ENCODE measurements at regions not wholly inside any gene's neighbourhood (a gene's known extent, or its start where the extent isn't known, plus 50 kb on each side); places are given as distances from the start of the nearest gene placed in this dataset.

DNA sequence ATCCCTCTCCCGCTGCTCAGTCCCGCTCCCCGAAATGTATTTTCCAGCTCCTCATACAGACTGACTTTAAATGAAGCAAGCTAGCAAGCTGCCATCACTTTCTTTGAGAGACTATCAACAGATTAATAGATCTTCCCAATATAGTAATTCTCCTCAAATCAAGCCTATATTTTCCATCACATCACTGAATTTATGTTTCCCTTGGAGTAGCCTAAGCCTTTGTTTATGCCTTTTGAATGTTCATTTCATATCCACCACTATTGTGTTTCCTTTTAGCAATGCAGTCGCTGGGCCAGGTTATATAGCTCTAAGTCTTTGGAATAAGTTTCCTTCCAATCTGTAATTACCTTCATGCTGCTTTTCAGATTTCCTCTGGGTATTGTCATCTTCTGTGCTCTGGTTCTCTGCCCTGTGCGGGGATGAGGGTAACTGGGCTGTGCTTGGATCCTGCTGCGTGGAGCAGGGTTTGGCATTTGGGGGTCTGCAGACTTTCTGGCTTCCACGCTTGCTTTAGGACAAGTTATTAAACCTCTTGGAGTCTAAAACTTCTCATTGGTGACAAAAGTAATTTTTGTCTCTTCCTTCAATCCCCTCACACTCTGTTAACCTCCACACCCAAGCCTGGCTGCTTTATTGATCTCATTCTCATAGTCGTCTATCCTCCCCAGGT, 256.9 kb downstream of the DLEU7 start:
- no peak for TF ChIP-seq ZFX (IDR thresholded peaks at IDR 0.05; ENCODE audit: borderline replicate concordance)
- TF ChIP-seq, protein P1, sequence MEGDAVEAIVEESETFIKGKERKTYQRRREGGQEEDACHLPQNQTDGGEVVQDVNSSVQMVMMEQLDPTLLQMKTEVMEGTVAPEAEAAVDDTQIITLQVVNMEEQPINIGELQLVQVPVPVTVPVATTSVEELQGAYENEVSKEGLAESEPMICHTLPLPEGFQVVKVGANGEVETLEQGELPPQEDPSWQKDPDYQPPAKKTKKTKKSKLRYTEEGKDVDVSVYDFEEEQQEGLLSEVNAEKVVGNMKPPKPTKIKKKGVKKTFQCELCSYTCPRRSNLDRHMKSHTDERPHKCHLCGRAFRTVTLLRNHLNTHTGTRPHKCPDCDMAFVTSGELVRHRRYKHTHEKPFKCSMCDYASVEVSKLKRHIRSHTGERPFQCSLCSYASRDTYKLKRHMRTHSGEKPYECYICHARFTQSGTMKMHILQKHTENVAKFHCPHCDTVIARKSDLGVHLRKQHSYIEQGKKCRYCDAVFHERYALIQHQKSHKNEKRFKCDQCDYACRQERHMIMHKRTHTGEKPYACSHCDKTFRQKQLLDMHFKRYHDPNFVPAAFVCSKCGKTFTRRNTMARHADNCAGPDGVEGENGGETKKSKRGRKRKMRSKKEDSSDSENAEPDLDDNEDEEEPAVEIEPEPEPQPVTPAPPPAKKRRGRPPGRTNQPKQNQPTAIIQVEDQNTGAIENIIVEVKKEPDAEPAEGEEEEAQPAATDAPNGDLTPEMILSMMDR (IDR thresholded peaks at IDR 0.05): no peak
- no peak overlapping the region for H3K27ac ChIP-seq

GRCh38 chr13:50587115-50587514, 256.4 kb downstream of the DLEU7 start:
- no peak for TF ChIP-seq ZFX (IDR thresholded peaks at IDR 0.05; ENCODE audit: borderline replicate concordance)
- TF ChIP-seq, protein P1 (IDR thresholded peaks at IDR 0.05): no peak
- no peak overlapping the region for H3K27ac ChIP-seq

- TF ChIP-seq, protein P1 (IDR thresholded peaks at IDR 0.05): no peak
- no peak for TF ChIP-seq ZFX (IDR thresholded peaks at IDR 0.05; ENCODE audit: borderline replicate concordance)
- H3K27ac ChIP-seq: no peak overlapping the region
These were observed 255.7 kb downstream of the DLEU7 start for GRCh38 chr13:50587645-50588373.

GRCh38 chr13:50588491-50589130, 254.9 kb downstream of the DLEU7 start:
- TF ChIP-seq ZFX (IDR thresholded peaks at IDR 0.05; ENCODE audit: borderline replicate concordance): no peak
- TF ChIP-seq, protein P1 (IDR thresholded peaks at IDR 0.05): no peak
- no peak overlapping the region for H3K27ac ChIP-seq

DNA sequence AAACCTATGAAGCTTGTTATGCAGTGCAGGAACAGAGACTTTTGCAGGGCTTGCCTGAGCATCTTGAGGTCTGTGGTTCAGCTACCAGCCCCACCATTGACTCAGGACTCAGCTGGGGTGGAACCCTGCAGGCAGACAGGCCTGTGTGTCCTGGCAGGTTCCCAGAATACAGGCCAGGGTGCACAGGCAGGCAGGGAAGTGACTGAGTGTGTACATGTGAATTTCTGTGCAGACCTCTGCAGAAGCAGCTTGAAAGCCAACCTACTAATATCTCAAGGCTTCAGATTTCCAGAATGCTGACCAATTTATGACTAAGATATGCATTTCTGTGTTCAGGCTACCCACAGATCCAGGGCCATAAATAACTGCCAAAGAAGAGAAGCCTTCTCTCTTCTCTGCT, 254.4 kb downstream of the DLEU7 start:
- TF ChIP-seq, protein P1 (IDR thresholded peaks at IDR 0.05): no peak
- no peak for TF ChIP-seq ZFX (IDR thresholded peaks at IDR 0.05; ENCODE audit: borderline replicate concordance)
- no peak overlapping the region for H3K27ac ChIP-seq

DNA sequence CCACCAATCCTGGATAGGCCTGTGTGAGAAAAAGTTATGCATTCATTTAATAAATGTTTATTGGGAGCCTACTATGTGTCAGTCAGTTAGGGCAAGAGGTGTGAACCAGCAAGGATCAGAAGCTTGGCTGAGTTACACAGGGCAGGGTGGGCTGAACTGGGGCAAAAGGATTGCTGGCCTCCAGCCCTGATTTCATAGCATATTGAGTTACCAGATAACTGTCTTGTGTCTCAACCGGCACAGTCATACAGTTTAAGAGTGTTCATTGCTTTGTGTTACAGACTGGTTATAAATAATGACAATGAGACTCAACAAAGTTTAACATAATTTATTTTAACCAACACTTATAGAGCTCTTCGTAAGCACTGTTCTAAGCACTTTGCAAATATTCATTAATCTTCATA, 253.8 kb downstream of the DLEU7 start:
- TF ChIP-seq, protein P1 (IDR thresholded peaks at IDR 0.05): no peak
- no peak for TF ChIP-seq ZFX (IDR thresholded peaks at IDR 0.05; ENCODE audit: borderline replicate concordance)
- H3K27ac ChIP-seq: no peak overlapping the region
